Urothelium cell line (cell line): ENCODE measurements at regions not wholly inside any gene's neighbourhood (a gene's known extent, or its start where the extent isn't known, plus 50 kb on each side); places are given as distances from the start of the nearest gene placed in this dataset.

Experiments
- DNase-seq: peaks from one replicate; pipeline ENCODE4 v3.0.0; 2011; ENCODE audit warnings: low spot score, mixed read lengths
- FAIRE-seq: peaks from 2 replicates; lab custom pipeline; 2011; peaks lifted over from hg19 to GRCh38; lab: Jason Lieb, UNC

DNA sequence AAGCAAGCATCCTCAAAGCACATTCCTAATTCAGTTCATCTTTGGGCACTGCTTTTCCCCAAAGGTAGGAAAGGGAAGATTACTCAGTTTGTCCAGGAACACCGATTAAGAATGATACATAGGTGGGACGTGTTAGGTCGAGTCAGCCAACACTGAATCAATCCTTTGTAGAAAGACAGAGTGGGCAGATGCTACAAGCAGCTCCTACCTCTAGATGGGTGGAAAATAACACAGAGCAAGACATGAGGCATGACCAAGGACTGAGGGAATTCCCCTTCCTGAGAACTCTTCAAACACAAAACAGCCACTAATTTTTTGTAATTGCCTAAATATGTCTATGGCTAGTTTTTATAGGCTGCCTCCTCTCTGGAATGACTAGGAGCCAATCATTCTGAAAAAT lies 331.7 kb downstream of the HNRNPD start:
- no peak for FAIRE-seq
- no peak for DNase-seq

DNA sequence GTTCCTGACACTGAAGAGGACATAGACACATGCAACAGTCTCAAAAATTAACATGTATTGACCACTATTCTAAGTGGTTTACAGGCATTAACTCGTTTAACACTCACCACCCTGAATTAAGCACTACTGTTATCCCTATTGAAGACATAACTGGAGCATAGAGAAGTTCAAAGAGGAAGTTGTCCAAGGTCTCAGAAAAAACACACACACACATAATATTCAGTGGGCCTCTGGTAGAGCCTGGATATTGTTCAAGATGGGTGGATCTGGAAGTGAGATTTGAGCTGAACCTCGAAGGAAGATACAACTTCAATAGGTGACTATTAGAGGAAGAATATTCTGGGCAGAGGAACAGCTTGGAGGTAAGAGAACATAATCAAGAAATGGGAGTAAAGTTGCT lies 334.9 kb downstream of the HNRNPD start:
- FAIRE-seq (no peak), DNase-seq (no peak)

DNA sequence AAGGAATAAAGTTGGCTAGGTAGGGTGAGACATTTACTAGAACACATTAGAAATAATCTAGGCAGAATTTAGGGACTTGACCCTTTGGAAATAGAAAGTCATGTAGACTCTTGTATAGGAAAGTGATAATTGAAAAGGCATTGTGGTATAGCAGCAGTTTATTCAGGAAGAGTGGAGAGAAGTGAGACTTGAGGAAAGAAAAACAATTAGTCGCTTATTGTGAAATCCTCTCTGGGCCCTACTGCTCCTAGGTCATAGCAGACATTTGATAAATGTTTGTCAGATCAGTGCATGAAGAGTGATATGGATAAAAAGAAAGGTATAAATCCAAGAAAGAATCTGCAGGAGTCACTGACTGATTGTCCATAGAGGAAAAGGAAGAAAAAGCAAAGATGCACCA lies 337.6 kb downstream of the HNRNPD start:
- FAIRE-seq (no peak), DNase-seq (no peak)

- FAIRE-seq (no peak), DNase-seq (no peak)
Observed at GRCh38 chr4:82034878-82035277, 338.9 kb downstream of the HNRNPD start.

DNA sequence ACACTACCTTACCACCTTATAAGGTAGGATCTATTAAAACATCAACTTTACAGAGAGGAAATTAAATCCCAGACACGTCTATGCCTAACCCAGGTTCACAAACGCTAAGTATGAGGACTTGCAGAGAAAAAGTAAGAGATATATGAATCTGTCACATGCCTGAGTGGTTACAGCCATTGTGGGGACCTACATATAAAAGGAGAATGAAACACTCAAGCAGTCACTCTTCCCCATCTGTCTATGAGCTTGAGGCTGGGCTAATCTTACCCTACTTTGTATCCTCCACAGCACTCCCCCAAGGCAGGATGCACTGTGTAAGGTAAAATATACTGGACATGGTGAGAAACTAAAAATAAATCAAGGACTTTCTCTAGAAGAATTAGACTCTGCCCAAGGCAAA lies 339.9 kb downstream of the HNRNPD start:
- DNase-seq, result no peak
- FAIRE-seq, result no peak

DNA sequence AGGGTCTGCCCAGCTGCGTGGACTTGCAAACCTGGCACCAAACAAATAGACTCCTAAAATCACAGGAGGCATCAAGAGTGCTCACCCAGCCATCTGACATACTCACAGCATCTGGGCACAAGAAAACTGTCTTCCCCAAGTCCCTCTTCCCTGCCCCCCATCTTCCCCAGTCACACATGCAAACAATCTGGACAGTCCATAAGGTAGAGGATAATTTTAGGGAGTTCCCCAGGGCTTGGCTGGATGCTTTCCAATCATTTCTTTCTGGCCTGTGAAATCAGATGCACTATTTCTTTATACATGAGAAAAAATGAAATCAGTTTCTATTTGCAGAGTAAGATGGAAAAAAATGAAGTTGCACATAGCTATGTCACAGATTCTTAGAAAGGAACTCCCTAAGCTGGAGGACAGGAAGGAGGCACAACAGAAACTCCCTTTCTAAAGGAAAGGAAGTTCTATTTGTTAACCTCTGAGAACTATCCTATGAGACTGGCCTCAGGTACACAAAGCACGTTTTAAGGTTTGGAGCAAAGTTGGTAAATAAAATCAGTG lies 342.3 kb downstream of the HNRNPD start:
- FAIRE-seq (no peak), DNase-seq (no peak)

DNA sequence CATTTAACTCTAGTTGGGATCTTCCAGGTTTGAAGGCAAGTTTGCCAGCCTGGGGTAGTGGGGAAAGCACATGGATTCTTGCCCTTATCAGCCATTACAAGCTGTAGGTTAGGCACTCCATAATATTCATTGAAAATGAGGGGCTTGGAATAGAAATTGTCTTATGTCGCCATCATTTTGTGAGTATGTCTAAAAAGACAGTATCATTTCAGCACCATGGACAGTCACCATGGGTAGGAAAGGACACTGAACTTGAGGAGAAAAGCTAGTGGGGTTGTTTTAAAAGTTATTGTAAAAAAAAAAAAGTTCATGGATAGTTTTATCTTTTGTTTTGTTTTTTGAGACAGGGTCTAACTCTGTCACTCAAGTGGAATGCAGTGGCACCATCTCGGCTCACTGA lies 356.1 kb downstream of the HNRNPD start:
- no peak for FAIRE-seq
- peak; percentile 41 for DNase-seq

DNA sequence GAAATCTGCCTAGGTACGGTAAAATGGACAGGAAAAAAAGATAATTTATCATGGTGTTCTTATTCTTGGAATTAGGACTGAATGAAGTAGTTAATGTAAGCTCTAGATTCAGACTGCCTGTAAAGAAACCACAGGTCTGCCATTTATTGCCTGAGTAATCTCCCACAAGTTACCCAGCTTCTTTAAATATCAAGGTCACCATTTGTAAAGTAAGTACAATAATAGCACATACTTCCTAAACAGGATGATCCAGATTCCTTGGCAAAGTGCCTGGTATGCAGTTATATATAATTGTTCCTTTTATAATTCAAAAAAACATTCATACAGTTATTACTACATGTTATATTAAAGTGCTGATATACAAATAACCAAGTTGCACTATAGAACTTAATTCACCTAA lies 368.6 kb downstream of the HNRNPD start:
- no peak for FAIRE-seq
- DNase-seq, result no peak

DNA sequence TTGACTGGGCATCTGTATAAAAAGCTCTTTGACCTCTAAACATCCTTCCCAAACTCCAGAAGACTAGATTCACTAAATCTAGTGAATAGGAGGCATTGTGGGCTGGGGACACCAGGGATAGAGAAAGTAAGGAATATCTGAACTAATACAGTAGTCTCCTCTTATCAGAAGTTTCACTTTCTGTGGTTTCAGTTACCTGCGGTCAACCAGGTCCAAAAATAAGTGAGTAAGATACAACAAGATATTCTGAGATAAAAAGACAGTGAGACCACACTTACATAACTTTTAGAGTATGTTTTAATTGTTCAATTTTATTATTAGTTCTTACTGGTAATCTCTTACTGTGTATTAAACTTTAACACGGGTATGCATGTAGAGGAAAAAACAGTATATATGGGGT lies 376.5 kb downstream of the HNRNPD start:
- no peak for DNase-seq
- FAIRE-seq, result no peak

GRCh38 chr4:81990898-81991297 lies 382.9 kb downstream of the HNRNPD start:
- FAIRE-seq (no peak), DNase-seq (no peak)

DNA sequence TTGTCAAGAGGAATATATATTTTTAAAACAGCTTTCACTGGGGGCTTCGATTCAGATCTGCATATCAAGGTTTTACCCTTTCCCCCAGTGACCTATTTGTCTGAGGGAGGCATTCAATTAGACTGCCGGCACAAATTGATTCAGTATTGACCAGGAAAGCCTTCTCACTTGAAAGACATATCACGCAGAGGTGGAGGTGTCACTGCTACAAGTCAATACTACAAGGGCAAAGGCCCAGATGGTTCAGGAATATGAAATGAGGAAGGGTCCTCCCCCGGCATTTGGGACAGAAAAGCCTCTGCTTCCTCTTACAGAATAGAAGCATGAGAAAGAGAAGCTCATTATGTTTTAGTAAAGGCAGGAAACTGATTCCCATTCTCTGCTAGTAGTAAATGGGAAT lies 383.6 kb downstream of the HNRNPD start:
- no peak for FAIRE-seq
- DNase-seq, result no peak

- FAIRE-seq, result no peak
- DNase-seq, result no peak
Observed at GRCh38 chr4:81989202-81989601, 384.6 kb downstream of the HNRNPD start.

DNA sequence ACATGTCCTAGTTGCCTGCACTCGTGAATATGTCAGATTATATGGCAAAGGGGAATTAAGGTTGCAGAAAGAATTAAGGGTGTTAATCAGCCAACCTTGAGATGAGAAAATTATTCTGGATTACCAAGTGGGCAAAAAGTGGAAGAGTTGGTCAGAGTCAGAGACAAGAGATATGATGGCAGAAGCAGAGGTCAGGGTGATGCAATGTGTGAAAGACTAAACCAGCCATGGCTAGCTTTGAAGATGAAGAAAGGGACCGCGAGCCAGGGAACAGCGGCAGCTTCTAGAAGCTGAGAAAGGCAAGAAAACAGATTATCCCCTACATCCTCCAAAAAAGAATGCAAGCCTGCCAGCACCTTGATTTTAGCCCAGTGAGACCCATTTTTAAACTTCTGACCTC lies 385.6 kb downstream of the HNRNPD start:
- DNase-seq (no peak), FAIRE-seq (no peak)

DNA sequence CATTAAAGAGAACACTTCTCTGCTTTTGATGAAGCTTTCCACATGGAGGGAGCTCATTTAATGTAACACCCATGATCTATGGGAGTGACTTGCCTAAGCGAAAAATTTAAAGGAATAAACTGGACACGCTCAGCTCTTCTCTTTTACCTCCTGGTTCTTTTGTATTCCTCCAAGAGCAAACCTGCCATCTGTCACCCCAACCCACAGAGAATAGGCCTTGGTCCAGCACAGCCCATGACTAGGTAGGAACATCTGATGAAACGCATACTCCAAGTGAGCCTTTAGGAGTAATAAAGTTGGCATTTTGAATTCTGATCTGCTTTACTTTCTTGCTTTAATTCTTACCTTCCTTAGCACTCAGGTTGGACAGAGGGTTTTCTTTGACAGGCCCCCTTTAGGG lies 389.0 kb downstream of the HNRNPD start:
- DNase-seq, result no peak
- no peak for FAIRE-seq

GRCh38 chr4:81982846-81983540 lies 390.8 kb downstream of the HNRNPD start:
- DNase-seq (no peak), FAIRE-seq (no peak)

DNA sequence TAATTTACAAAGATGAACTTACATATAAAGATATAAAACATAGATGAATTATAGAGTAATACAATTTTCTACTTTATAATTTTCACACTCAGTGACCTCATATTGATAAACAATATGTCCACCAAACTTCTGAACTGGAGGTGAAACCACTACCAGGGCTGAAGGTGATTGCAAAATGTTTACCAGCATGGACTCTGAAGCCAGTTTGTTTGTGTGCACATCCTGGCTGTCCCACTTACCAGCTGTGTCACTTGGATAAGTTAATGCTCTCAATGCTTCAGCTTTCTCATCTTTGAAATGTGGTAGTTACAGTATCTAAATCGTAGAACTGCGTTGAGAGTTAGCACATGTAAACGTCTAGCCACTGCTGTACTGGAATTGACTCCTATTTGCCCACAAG lies 392.6 kb downstream of the HNRNPD start:
- FAIRE-seq (no peak), DNase-seq (no peak)

DNA sequence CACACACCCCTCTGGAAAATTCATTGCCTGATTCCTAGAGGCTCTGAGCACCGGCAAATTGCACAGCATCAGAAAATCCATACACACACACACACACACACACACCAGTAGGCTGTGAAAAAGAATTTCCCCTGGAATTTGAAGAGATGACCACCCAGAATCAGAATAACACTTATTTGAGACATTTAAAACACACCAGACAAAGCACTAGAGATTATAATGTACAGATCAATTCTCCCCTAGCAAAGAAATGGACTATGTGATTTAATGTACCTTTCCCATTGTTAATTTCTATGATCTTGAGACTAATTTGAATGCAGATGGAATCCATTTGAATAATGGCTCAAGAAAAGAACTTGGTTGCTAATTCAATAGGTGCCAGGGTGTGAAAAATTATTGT lies 399.3 kb downstream of the HNRNPD start:
- DNase-seq (no peak), FAIRE-seq (no peak)

DNA sequence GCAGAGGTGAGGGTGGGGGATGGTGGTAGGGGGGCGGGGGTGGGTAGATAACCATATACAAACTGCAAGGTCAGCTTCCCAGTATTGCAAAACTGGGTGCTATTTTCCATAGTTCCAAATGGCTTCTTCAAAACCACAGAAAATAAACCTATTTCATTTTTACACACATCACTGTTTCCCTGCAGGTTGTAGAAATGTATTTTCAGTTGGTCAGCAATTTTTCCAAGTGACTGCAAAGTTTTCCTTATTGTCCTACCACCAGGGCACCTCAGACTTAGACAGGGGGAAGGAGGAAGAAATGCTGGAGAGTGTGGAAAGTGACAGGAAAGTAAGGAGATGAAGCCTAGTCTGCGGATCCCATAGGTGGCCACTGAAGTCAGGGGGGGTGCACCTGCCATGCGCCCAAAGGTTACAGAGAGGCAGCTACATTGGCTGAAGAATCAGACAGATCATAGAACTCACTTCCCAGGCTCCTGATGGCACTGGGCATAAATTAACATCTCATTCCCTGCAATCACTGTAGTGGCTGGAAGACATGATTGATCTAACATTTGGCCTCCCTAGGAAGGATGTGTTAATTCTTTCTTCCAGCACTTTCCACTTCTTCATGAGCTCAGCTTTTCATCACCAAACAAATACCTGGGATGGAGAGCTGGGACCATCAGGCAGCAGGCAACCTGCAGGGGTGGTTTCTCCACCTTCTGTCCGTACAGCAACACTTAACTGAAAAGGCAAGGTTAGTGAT lies 402.0 kb downstream of the HNRNPD start:
- no peak for FAIRE-seq

DNA sequence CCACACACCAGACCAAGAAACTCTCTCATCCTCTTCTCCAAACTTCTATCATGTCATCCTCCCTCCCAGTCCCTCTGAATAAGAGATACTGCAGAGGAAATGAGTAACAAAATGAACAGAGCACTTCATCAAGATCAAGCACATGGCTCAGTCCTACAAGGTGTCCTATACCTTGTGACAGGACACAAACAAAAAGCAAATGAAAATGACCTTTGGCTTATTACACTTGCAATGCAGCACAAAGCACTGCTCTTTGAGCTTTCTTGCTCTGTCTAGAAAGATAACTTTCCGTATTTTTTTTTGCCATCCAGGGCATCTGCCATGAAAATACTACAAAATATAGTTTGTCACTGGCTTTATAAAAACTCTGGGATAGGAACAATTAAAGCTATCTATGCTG lies 402.7 kb downstream of the HNRNPD start:
- no peak for DNase-seq
- FAIRE-seq, result no peak

More for the DNA sequence above, 402.0 kb downstream of the HNRNPD start:
- no peak for DNase-seq

GRCh38 chr4:81970454-81970853 lies 403.3 kb downstream of the HNRNPD start:
- no peak for FAIRE-seq
- no peak for DNase-seq

GRCh38 chr4:81966676-81967075 lies 407.1 kb downstream of the HNRNPD start:
- no peak for DNase-seq
- FAIRE-seq, result no peak

- no peak for DNase-seq
- FAIRE-seq, result no peak
Observed at GRCh38 chr4:81965911-81966310, 407.9 kb downstream of the HNRNPD start.
